ENCODE measurements at regions not wholly inside any gene's neighbourhood (a gene's known extent, or its start where the extent isn't known, plus 50 kb on each side); places are given as distances from the start of the nearest gene placed in this dataset.

DNA sequence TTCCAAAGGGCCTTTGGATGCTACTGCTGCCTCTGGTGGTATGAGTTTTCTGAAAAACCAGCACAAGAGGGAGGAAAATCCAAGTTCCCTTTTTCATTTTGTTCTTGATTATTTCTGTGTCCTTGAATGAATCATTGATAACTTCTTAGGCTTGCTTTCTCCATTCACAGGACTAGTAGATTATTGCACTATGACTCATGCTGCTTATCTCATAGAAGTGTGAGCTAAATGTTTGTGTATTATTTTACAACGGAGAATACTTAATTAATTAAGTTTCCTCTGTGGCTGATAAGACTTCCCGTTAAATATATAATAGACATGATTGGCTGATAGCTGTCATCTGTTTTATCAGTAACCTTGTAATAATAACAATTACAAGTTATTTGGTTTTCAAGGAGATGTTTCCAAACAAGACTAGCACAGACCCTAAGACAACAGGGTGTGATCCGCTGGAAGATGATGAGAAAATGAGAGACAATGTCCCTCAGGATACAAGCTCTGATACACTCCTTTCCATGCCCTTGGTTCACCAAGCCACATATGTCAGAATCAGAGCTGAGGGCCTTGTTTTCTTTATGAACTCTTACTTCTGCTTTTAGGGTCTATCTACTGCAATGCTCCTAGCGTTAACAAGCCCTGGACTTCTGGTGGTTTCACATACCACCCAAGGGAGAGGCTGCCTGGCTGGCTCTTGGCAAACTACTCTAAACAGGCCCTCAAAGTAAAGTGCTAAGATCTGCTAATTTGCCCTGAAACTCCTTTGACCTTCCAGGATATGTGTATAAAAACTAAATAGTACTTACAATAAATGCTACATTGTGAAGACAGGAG is 1078.3 kb downstream of the TTLL7 start:
- H3K27ac ChIP-seq = peak overlapping the region in 1 of 3 donors; percentile 1
- no peak for DNase-seq
- ATAC-seq = peak; percentile 45 to 80 (median 70)

DNA sequence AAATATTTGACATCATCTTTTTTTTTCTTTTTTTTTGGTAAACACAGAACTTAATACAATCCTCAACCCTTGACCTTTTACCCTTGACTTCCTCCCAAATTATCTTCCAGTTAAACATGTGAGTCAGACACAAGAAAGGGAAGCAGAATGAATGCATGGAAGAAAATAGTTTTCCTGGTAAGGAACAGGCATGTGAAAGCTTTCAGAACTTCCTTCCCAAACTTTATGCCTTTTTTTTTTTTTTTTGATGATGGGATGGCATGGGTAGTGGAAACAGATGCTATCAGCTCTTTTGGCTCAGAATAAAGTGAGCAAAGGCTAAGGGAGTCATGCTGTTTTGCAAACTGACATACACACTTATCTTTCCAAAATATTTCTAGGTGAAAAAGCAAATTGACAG is 1079.1 kb downstream of the TTLL7 start:
- Histone ChIP-seq H3K27me3 (no peaks in the 10 kb centered on the region), H3K27ac (no peak overlapping the region)
- peak; percentile 50 to 80 (median 58) for ATAC-seq

More for the DNA sequence above, 1078.3 kb downstream of the TTLL7 start:
- Histone ChIP-seq H3K4me1 (no peaks in the 10 kb centered on the region), H3K36me3 (no peaks in the 10 kb centered on the region), H3K4me3 (no peak overlapping the region), H3K9me3 (no peaks in the 10 kb centered on the region), H3K27me3 (no peaks in the 10 kb centered on the region)
- intact Hi-C loops (cut with DNase I) = no loop called here
- TF ChIP-seq POLR2A (IDR thresholded peaks at IDR 0.05) = no peak
- TF ChIP-seq, protein P1, sequence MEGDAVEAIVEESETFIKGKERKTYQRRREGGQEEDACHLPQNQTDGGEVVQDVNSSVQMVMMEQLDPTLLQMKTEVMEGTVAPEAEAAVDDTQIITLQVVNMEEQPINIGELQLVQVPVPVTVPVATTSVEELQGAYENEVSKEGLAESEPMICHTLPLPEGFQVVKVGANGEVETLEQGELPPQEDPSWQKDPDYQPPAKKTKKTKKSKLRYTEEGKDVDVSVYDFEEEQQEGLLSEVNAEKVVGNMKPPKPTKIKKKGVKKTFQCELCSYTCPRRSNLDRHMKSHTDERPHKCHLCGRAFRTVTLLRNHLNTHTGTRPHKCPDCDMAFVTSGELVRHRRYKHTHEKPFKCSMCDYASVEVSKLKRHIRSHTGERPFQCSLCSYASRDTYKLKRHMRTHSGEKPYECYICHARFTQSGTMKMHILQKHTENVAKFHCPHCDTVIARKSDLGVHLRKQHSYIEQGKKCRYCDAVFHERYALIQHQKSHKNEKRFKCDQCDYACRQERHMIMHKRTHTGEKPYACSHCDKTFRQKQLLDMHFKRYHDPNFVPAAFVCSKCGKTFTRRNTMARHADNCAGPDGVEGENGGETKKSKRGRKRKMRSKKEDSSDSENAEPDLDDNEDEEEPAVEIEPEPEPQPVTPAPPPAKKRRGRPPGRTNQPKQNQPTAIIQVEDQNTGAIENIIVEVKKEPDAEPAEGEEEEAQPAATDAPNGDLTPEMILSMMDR (IDR thresholded peaks at IDR 0.05) = no peak
- WGBS (ENCODE audit: insufficient coverage, low coverage, low lambda C conversion rate, missing lambda C conversion rate) = 36% methylated on average over 4 of the region's 4 CpGs

DNA sequence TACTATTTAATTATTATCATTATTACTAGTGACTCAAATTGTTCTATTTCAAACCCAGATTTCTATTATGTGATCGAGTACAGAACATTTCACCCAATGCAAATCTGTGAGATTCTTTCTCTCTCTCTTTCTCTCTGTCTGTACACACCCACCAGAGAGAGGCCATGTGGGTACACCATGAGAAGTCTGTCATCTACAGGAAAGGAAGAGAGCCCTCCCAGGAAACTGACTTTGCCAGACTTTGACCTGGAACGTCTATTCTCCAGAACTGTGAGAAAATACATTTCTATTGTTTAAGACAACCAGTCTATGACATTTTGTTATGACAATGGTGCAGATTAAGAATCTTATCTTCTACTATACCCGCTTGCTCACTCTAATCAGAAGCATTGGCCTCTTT is 1091.6 kb downstream of the TTLL7 start:
- WGBS (ENCODE audit: insufficient coverage, low coverage, low lambda C conversion rate, missing lambda C conversion rate) = 62% methylated on average over 3 of the region's 3 CpGs

More for the DNA sequence above, 1079.1 kb downstream of the TTLL7 start:
- TF ChIP-seq, protein P1 (IDR thresholded peaks at IDR 0.05) = no peak
- no peak for TF ChIP-seq POLR2A (IDR thresholded peaks at IDR 0.05)
- H3K4me1 ChIP-seq = no peaks in the 10 kb centered on the region
- intact Hi-C loops (cut with DNase I) = no loop called here
- no peak for DNase-seq
- no peaks in the 10 kb centered on the region for H3K9me3 ChIP-seq
- H3K4me3 ChIP-seq = no peak overlapping the region
- no peaks in the 10 kb centered on the region for H3K36me3 ChIP-seq

DNA sequence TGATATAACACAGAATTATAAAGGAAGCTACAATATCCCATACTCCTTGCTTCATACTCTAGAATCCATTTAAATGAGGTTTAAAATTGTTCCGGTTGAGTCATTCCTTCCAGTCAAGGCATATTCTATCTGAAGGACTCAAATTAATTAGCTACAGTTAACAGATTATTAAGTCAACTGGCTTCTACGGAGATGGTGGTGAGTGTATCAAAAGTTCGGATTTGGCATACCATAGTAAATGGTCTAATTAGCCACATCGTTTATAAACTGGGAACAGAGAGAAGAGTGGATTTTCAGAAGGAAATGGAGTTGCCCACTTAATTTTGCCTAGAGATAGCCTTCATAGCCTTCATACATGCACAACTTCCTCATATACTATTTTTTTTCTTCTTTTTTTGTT is 1095.3 kb downstream of the TTLL7 start:
- no peak overlapping the region for H3K4me3 ChIP-seq
- DNase-seq = no peak
- intact Hi-C loops (cut with DNase I) = no loop called here
- H3K36me3 ChIP-seq = no peaks in the 10 kb centered on the region
- 67% methylated on average over 4 of the region's 4 CpGs for WGBS (ENCODE audit: insufficient coverage, low coverage, low lambda C conversion rate, missing lambda C conversion rate)
- H3K9me3 ChIP-seq = no peaks in the 10 kb centered on the region
- H3K4me1 ChIP-seq = no peaks in the 10 kb centered on the region
- no peak for TF ChIP-seq POLR2A (IDR thresholded peaks at IDR 0.05)
- TF ChIP-seq, protein P1 (IDR thresholded peaks at IDR 0.05) = no peak
- no peak overlapping the region for H3K27ac ChIP-seq
- no peak for ATAC-seq
- no peaks in the 10 kb centered on the region for H3K27me3 ChIP-seq

More for the DNA sequence above, 1091.6 kb downstream of the TTLL7 start:
- TF ChIP-seq, protein P1 (IDR thresholded peaks at IDR 0.05) = no peak
- no peak for TF ChIP-seq POLR2A (IDR thresholded peaks at IDR 0.05)
- H3K9me3 ChIP-seq = no peaks in the 10 kb centered on the region
- H3K4me3 ChIP-seq = no peak overlapping the region
- no peaks in the 10 kb centered on the region for H3K4me1 ChIP-seq
- H3K27me3 ChIP-seq = no peaks in the 10 kb centered on the region
- ATAC-seq = no peak
- H3K36me3 ChIP-seq = no peaks in the 10 kb centered on the region
- no peak overlapping the region for H3K27ac ChIP-seq
- intact Hi-C loops (cut with DNase I) = no loop called here
- no peak for DNase-seq

All from right lobe of liver (tissue), 6 donors.